Karpas-422 (cell line): ENCODE measurements at regions not wholly inside any gene's neighbourhood (a gene's known extent, or its start where the extent isn't known, plus 50 kb on each side); places are given as distances from the start of the nearest gene placed in this dataset.

Experiments
- DNase-seq: peaks from one replicate; pipeline ENCODE4 v3.0.0-alpha.2; 2015
- H2AFZ ChIP-seq: fragments of 200-600 bp; sonication (generic); 2 replicates; pipeline ENCODE4 v1.6.1; 2014; ENCODE audit warnings: antibody characterized with exemption, low read length, mixed read lengths
- H3K27ac ChIP-seq: fragments of 200-600 bp; sonication (generic); 2 replicates; pipeline ENCODE4 v1.5.1; 2014; ENCODE audit warnings: mild to moderate bottlenecking, low read length, moderate library complexity
- H3K27me3 ChIP-seq: fragments of 200-600 bp; sonication (generic); 2 replicates; pipeline ENCODE4 v1.6.1; 2014; ENCODE audit warnings: low read length, mixed read lengths
- H3K36me3 ChIP-seq: fragments of 200-600 bp; sonication (generic); 2 replicates; pipeline ENCODE4 v1.6.1; 2014; ENCODE audit warnings: low read length, mixed read lengths; ENCODE audit not compliant: insufficient read depth
- H3K4me1 ChIP-seq: fragments of 200-600 bp; sonication (generic); 2 replicates; pipeline ENCODE4 v1.6.1; 2014; ENCODE audit warnings: mild to moderate bottlenecking, low read length, mixed read lengths
- H3K4me2 ChIP-seq: fragments of 200-600 bp; sonication (generic); 2 replicates; pipeline ENCODE4 v1.6.1; 2014; ENCODE audit warnings: low read length, low read depth, mild to moderate bottlenecking; ENCODE audit not compliant: poor library complexity, severe bottlenecking
- H3K4me3 ChIP-seq: fragments of 200-600 bp; sonication (generic); 2 replicates; pipeline ENCODE4 v1.5.1; 2014; ENCODE audit warnings: mild to moderate bottlenecking, antibody characterized with exemption, low read length, mixed read lengths
- H3K79me2 ChIP-seq: fragments of 200-600 bp; sonication (generic); 2 replicates; pipeline ENCODE4 v1.6.1; 2014; ENCODE audit warnings: mild to moderate bottlenecking, low read length, mixed read lengths
- H3K9ac ChIP-seq: fragments of 200-600 bp; sonication (generic); 2 replicates; pipeline ENCODE4 v1.6.0; 2014; ENCODE audit warnings: low read length
- H3K9me2 ChIP-seq: fragments of 200-600 bp; sonication (generic), shearing (Covaris generic); replicated peaks from 2 replicates; pipeline ENCODE4 v1.6.0; 2014; ENCODE audit warnings: mild to moderate bottlenecking, low read length, moderate library complexity; ENCODE audit not compliant: insufficient read depth
- H3K9me3 ChIP-seq: fragments of 300-700, 200-600 bp; sonication (generic); 2 replicates; pipeline ENCODE4 v1.6.1; 2014; ENCODE audit warnings: low read length, mixed read lengths
- H4K20me1 ChIP-seq: fragments of 200-600 bp; sonication (generic); 2 replicates; pipeline ENCODE4 v1.6.1; 2014; ENCODE audit warnings: mild to moderate bottlenecking, antibody characterized with exemption, low read length, low read depth; ENCODE audit not compliant: insufficient read depth

- Histone ChIP-seq H3K9me3 (no peaks in the 10 kb centered on the region), H3K4me2 (no peak overlapping the region), H3K27me3 (no peaks in the 10 kb centered on the region), H3K36me3 (no peaks in the 10 kb centered on the region), H3K9me2 (no peaks in the 10 kb centered on the region), H3K4me1 (peaks cover 10% of the 10 kb centered on the region), H3K9ac (no peak overlapping the region), H3K27ac (no peak overlapping the region), H3K79me2 (no peaks in the 10 kb centered on the region), H4K20me1 (no peaks in the 10 kb centered on the region), H3K4me3 (no peak overlapping the region), H2AFZ (no peak overlapping the region)
- DNase-seq, result no peak
Measured at GRCh38 chr10:36675458-36675880, 449.9 kb upstream of the ANKRD30A start.

- H3K4me2 ChIP-seq, result no peak overlapping the region
- no peak overlapping the region for H3K9ac ChIP-seq
- no peaks in the 10 kb centered on the region for H4K20me1 ChIP-seq
- no peak for DNase-seq
- H3K79me2 ChIP-seq, result no peaks in the 10 kb centered on the region
- H3K27me3 ChIP-seq, result no peaks in the 10 kb centered on the region
- H3K4me1 ChIP-seq, result peaks cover 5% of the 10 kb centered on the region
- H3K27ac ChIP-seq, result no peak overlapping the region
- no peak overlapping the region for H3K4me3 ChIP-seq
- no peaks in the 10 kb centered on the region for H3K9me3 ChIP-seq
- no peak overlapping the region for H2AFZ ChIP-seq
- no peaks in the 10 kb centered on the region for H3K9me2 ChIP-seq
- no peaks in the 10 kb centered on the region for H3K36me3 ChIP-seq
Measured at GRCh38 chr10:36671607-36672006, 453.8 kb upstream of the ANKRD30A start.

- Histone ChIP-seq H3K9me2 (no peaks in the 10 kb centered on the region), H3K79me2 (no peaks in the 10 kb centered on the region), H3K4me1 (no peaks in the 10 kb centered on the region), H2AFZ (no peak overlapping the region), H4K20me1 (no peaks in the 10 kb centered on the region), H3K36me3 (no peaks in the 10 kb centered on the region), H3K9me3 (no peaks in the 10 kb centered on the region), H3K27me3 (no peaks in the 10 kb centered on the region), H3K27ac (no peak overlapping the region), H3K9ac (no peak overlapping the region), H3K4me3 (no peak overlapping the region), H3K4me2 (no peak overlapping the region)
- DNase-seq, result no peak
Measured at GRCh38 chr10:36670621-36671402, 454.6 kb upstream of the ANKRD30A start.

- Histone ChIP-seq H3K27ac (no peak overlapping the region), H3K4me1 (no peaks in the 10 kb centered on the region), H3K4me3 (no peak overlapping the region), H3K9me2 (no peaks in the 10 kb centered on the region), H2AFZ (no peak overlapping the region), H3K9me3 (no peaks in the 10 kb centered on the region), H3K36me3 (no peaks in the 10 kb centered on the region), H3K9ac (no peak overlapping the region), H3K27me3 (no peaks in the 10 kb centered on the region), H3K4me2 (no peak overlapping the region), H3K79me2 (no peaks in the 10 kb centered on the region), H4K20me1 (no peaks in the 10 kb centered on the region)
- DNase-seq, result no peak
Measured at GRCh38 chr10:36669615-36670352, 455.6 kb upstream of the ANKRD30A start.

- Histone ChIP-seq H3K4me1 (no peaks in the 10 kb centered on the region), H3K27me3 (no peaks in the 10 kb centered on the region), H3K4me3 (no peak overlapping the region), H3K36me3 (no peaks in the 10 kb centered on the region), H3K9me3 (no peaks in the 10 kb centered on the region), H3K9ac (no peak overlapping the region), H3K4me2 (no peak overlapping the region), H3K79me2 (no peaks in the 10 kb centered on the region), H2AFZ (no peak overlapping the region), H4K20me1 (no peaks in the 10 kb centered on the region), H3K27ac (no peak overlapping the region), H3K9me2 (no peaks in the 10 kb centered on the region)
- no peak for DNase-seq
Measured at GRCh38 chr10:36666451-36666850, 458.9 kb upstream of the ANKRD30A start.

GRCh38 chr10:36662571-36662970 lies 462.8 kb upstream of the ANKRD30A start:
- Histone ChIP-seq H2AFZ (no peak overlapping the region), H3K27me3 (no peaks in the 10 kb centered on the region), H3K9ac (no peak overlapping the region), H3K9me3 (no peaks in the 10 kb centered on the region), H3K4me2 (no peak overlapping the region), H3K4me3 (no peak overlapping the region), H3K9me2 (no peaks in the 10 kb centered on the region), H4K20me1 (no peaks in the 10 kb centered on the region), H3K4me1 (peaks cover 3% of the 10 kb centered on the region; the same call in 1 of the 2 replicates), H3K79me2 (no peaks in the 10 kb centered on the region), H3K36me3 (no peaks in the 10 kb centered on the region), H3K27ac (no peak overlapping the region)
- DNase-seq, result no peak

- Histone ChIP-seq H4K20me1 (no peaks in the 10 kb centered on the region), H3K4me1 (peaks cover 3% of the 10 kb centered on the region), H3K4me3 (no peak overlapping the region), H3K9ac (no peak overlapping the region), H3K4me2 (no peak overlapping the region), H3K9me3 (no peaks in the 10 kb centered on the region), H3K27me3 (no peaks in the 10 kb centered on the region), H3K79me2 (no peaks in the 10 kb centered on the region), H3K9me2 (no peaks in the 10 kb centered on the region), H3K27ac (no peak overlapping the region), H3K36me3 (no peaks in the 10 kb centered on the region), H2AFZ (no peak overlapping the region)
- DNase-seq, result no peak
Measured at GRCh38 chr10:36650274-36650673, 475.1 kb upstream of the ANKRD30A start.

- Histone ChIP-seq H3K9me2 (no peaks in the 10 kb centered on the region), H3K27me3 (no peaks in the 10 kb centered on the region)
Measured at GRCh38 chr10:36647540-36647939, 477.9 kb upstream of the ANKRD30A start.

More at GRCh38 chr10:36647540-36647939, 477.9 kb upstream of the ANKRD30A start:
- Histone ChIP-seq H3K27ac (no peak overlapping the region), H3K36me3 (no peaks in the 10 kb centered on the region), H3K4me2 (no peak overlapping the region), H3K4me1 (no peaks in the 10 kb centered on the region), H3K4me3 (no peak overlapping the region), H3K9ac (no peak overlapping the region), H3K79me2 (no peaks in the 10 kb centered on the region), H3K9me3 (no peaks in the 10 kb centered on the region), H4K20me1 (no peaks in the 10 kb centered on the region), H2AFZ (no peak overlapping the region)
- no peak for DNase-seq
